ENCODE measurements at regions not wholly inside any gene's neighbourhood (a gene's known extent, or its start where the extent isn't known, plus 50 kb on each side); places are given as distances from the start of the nearest gene placed in this dataset.
"Not testable (repeated sequence)": the region's sequence is repeated elsewhere in the genome, so short reads cannot be mapped to it uniquely, and the experiment has no call there.

- no peak for DNase-seq
These were observed 456.0 kb downstream of the USP25 start for GRCh38 chr21:16185766-16186165.

- DNase-seq: no peak
These were observed 457.0 kb downstream of the USP25 start for GRCh38 chr21:16186742-16187141.

GRCh38 chr21:16187603-16188301 is 458.0 kb downstream of the USP25 start:
- DNase-seq: no peak

GRCh38 chr21:16192902-16193301 is 463.1 kb downstream of the USP25 start:
- no peak for DNase-seq

GRCh38 chr21:16193496-16194094 is 463.8 kb downstream of the USP25 start:
- DNase-seq: no peak

- no peak for DNase-seq
These were observed 464.5 kb downstream of the USP25 start for GRCh38 chr21:16194095-16194787.

- DNase-seq: no peak
These were observed 465.2 kb downstream of the USP25 start for GRCh38 chr21:16194788-16195537.

- DNase-seq: no peak
These were observed 465.7 kb downstream of the USP25 start for GRCh38 chr21:16195538-16195910.

GRCh38 chr21:16196001-16196400 is 466.2 kb downstream of the USP25 start:
- DNase-seq: no peak

- no peak for DNase-seq
These were observed 468.8 kb downstream of the USP25 start for GRCh38 chr21:16198546-16198945.

GRCh38 chr21:16199539-16199938 is 469.8 kb downstream of the USP25 start:
- DNase-seq: no peak

GRCh38 chr21:16201718-16202117 is 471.9 kb downstream of the USP25 start:
- DNase-seq: no peak

GRCh38 chr21:16205527-16205926 is 475.7 kb downstream of the USP25 start:
- no peak for DNase-seq

GRCh38 chr21:16211339-16212303 is 481.8 kb downstream of the USP25 start:
- no peak for DNase-seq

- DNase-seq: no peak
These were observed 483.7 kb downstream of the USP25 start for GRCh38 chr21:16213518-16213917.

GRCh38 chr21:16215193-16215592 is 485.4 kb downstream of the USP25 start:
- DNase-seq: no peak

GRCh38 chr21:16215663-16216183 is 485.9 kb downstream of the USP25 start:
- DNase-seq: no peak

- DNase-seq: no peak
These were observed 486.6 kb downstream of the USP25 start for GRCh38 chr21:16216288-16216962.

- DNase-seq: no peak
These were observed 489.0 kb downstream of the USP25 start for GRCh38 chr21:16218682-16219343.

GRCh38 chr21:16224756-16225155 is 495.0 kb downstream of the USP25 start:
- DNase-seq: not testable (repeated sequence)

Data from T-helper 9 cell (primary cell).